ENCODE measurements at regions not wholly inside any gene's neighbourhood (a gene's known extent, or its start where the extent isn't known, plus 50 kb on each side); places are given as distances from the start of the nearest gene placed in this dataset.
A peak's percentile ranks its signal among the peaks of the same experiment; 100 is the strongest.
"Not testable (repeated sequence)": the region's sequence is repeated elsewhere in the genome, so short reads cannot be mapped to it uniquely, and the experiment has no call there.

DNA sequence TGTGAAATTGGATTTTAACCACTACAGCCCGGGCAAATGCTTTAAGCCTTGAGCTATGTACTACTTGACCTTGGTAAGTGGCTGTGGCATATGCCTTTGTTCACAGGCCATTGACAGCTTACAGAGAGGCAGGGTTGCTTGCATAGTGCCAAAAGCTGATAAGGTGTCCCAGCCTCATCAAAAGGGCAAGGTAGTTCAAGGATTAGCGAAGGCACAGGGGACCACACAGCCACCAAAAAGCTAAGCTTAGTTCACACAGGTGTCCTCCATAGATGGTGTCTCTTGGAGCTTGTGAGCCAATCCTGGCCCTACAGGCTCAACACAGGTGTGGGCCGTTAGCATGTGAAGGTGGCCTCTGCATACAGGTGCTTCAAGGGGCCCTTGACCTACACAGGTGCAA, 86.8 kb downstream of the ZNF622 start:
- H3K27ac ChIP-seq (ENCODE audit: low read length), result no peak overlapping the region
- H3K36me3 ChIP-seq (ENCODE audit: insufficient read depth, low read length), result no peaks in the 10 kb centered on the region
- no peaks in the 10 kb centered on the region for H3K79me2 ChIP-seq (ENCODE audit: low read length)
- no peak overlapping the region for H3K9ac ChIP-seq (ENCODE audit: low read length)
- H3K27me3 ChIP-seq (ENCODE audit: low read length), result no peaks in the 10 kb centered on the region
- H4K20me1 ChIP-seq (ENCODE audit: insufficient read depth, low read depth, low read length), result no peaks in the 10 kb centered on the region
- H3K9me3 ChIP-seq (ENCODE audit: low read length), result no peaks in the 10 kb centered on the region
- no peaks in the 10 kb centered on the region for H3K9me2 ChIP-seq (replicated peaks; ENCODE audit: insufficient read depth, low read length)
- H3K4me3 ChIP-seq (ENCODE audit: low read length), result no peak overlapping the region
- DNase-seq, result no peak
- H3K4me1 ChIP-seq (ENCODE audit: low read length), result no peaks in the 10 kb centered on the region
- no peak overlapping the region for H2AFZ ChIP-seq (ENCODE audit: low read length)
- H3K4me2 ChIP-seq (ENCODE audit: low read depth, low read length, poor library complexity, severe bottlenecking), result no peak overlapping the region

DNA sequence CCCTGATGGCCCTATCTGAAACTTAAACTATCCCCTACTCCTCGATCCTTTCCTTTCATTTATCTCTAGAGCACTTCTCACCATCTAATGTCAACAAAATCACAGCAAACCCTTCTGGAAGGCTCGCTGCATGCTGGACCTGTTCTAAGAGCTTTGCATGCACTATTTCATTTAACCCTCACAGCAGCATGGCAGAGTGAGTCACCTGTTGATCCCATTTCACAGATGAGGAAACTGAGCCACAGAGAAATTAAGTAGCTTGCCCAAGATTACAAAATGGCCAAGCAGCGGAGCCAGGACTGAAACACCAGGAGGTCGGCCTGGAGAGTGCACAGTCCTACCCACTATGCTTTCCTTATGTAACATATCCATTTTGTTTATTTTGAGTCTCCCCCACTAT, 93.1 kb downstream of the ZNF622 start:
- no peak overlapping the region for H3K4me2 ChIP-seq (ENCODE audit: low read depth, low read length, poor library complexity, severe bottlenecking)
- no peaks in the 10 kb centered on the region for H3K79me2 ChIP-seq (ENCODE audit: low read length)
- H4K20me1 ChIP-seq (ENCODE audit: insufficient read depth, low read depth, low read length), result no peaks in the 10 kb centered on the region
- H3K9me3 ChIP-seq (ENCODE audit: low read length), result no peaks in the 10 kb centered on the region
- no peaks in the 10 kb centered on the region for H3K4me1 ChIP-seq (ENCODE audit: low read length)
- no peaks in the 10 kb centered on the region for H3K36me3 ChIP-seq (ENCODE audit: insufficient read depth, low read length)
- H2AFZ ChIP-seq (ENCODE audit: low read length), result no peak overlapping the region
- no peak overlapping the region for H3K4me3 ChIP-seq (ENCODE audit: low read length)
- no peaks in the 10 kb centered on the region for H3K27me3 ChIP-seq (ENCODE audit: low read length)
- H3K9ac ChIP-seq (ENCODE audit: low read length), result no peak overlapping the region
- H3K27ac ChIP-seq (ENCODE audit: low read length), result no peak overlapping the region
- H3K9me2 ChIP-seq (replicated peaks; ENCODE audit: insufficient read depth, low read length), result no peaks in the 10 kb centered on the region
- DNase-seq, result no peak

DNA sequence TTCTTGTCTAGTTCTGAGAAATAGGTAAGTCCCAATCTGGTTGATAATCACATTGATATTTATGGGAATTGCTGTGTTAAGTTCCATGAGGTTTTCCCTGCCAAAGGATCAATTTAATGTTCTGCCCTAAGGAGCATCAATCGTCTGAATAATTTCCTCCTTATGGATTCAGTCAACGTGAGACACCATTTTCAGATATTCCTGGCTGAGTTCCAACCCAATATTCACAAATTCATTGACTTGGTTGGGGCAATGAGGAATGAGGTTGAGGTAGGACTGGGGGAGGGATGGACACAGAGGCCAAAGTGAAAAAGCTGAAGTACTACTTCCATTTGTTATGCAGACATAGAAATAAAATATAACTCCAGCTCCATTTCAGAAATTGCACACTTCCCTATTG, 99.1 kb downstream of the ZNF622 start:
- no peak for DNase-seq
- H3K27ac ChIP-seq (ENCODE audit: low read length), result no peak overlapping the region
- H3K9ac ChIP-seq (ENCODE audit: low read length), result no peak overlapping the region
- H3K27me3 ChIP-seq (ENCODE audit: low read length), result no peaks in the 10 kb centered on the region
- H3K9me3 ChIP-seq (ENCODE audit: low read length), result no peaks in the 10 kb centered on the region
- no peak overlapping the region for H3K4me3 ChIP-seq (ENCODE audit: low read length)
- no peak overlapping the region for H2AFZ ChIP-seq (ENCODE audit: low read length)
- no peaks in the 10 kb centered on the region for H3K36me3 ChIP-seq (ENCODE audit: insufficient read depth, low read length)
- H3K79me2 ChIP-seq (ENCODE audit: low read length), result no peaks in the 10 kb centered on the region
- H4K20me1 ChIP-seq (ENCODE audit: insufficient read depth, low read depth, low read length), result no peaks in the 10 kb centered on the region
- H3K4me1 ChIP-seq (ENCODE audit: low read length), result no peaks in the 10 kb centered on the region
- no peak overlapping the region for H3K4me2 ChIP-seq (ENCODE audit: low read depth, low read length, poor library complexity, severe bottlenecking)
- no peaks in the 10 kb centered on the region for H3K9me2 ChIP-seq (replicated peaks; ENCODE audit: insufficient read depth, low read length)

DNA sequence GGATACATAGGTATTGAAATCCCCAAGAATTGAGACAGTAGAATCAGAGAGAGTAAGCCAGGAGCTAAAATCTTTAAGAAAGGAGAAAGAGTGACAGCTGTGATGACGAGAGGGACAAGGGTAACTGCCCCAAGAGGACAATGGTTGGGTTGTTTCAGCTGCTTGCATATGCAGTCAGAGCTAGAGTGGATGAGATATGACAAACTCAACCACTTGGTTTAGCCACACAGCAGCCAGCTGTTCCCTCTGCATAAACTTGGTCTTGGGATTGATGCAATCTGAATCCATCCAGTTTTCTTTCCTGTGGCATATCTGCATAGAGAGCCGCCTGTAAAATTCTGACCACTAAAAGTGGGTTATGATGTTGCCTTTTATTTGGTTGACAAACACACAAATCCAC, 100.7 kb downstream of the ZNF622 start:
- Histone ChIP-seq H3K9ac (ENCODE audit: low read length) (no peak overlapping the region), H2AFZ (ENCODE audit: low read length) (no peak overlapping the region), H3K27ac (ENCODE audit: low read length) (no peak overlapping the region), H3K27me3 (ENCODE audit: low read length) (no peaks in the 10 kb centered on the region), H3K4me3 (ENCODE audit: low read length) (no peak overlapping the region), H3K79me2 (ENCODE audit: low read length) (no peaks in the 10 kb centered on the region), H3K9me2 (replicated peaks; ENCODE audit: insufficient read depth, low read length) (no peaks in the 10 kb centered on the region), H3K4me1 (ENCODE audit: low read length) (no peaks in the 10 kb centered on the region), H3K36me3 (ENCODE audit: insufficient read depth, low read length) (no peaks in the 10 kb centered on the region), H4K20me1 (ENCODE audit: insufficient read depth, low read depth, low read length) (no peaks in the 10 kb centered on the region), H3K9me3 (ENCODE audit: low read length) (no peaks in the 10 kb centered on the region), H3K4me2 (ENCODE audit: low read depth, low read length, poor library complexity, severe bottlenecking) (no peak overlapping the region)
- DNase-seq, result no peak

DNA sequence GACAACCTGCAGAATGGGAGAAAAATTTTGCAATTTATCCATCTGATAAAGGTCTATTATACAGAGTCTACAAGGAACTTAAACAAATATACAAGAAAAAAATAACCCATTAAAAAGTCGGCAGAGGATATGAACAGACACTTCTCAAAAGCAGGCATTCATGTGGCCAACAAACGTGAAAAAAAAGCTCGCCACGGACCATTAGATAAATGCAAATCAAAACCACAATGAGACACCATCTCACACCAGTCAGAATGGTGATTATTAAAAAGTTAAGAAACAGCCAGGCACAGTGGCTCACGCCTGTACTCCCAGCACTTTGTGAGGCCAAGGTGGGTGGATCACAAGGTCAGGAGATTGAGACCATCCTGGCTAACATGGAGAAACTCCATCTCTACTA, 112.2 kb downstream of the ZNF622 start:
- H3K79me2 ChIP-seq (ENCODE audit: low read length); H3K9me3 ChIP-seq (ENCODE audit: low read length); H3K9ac ChIP-seq (ENCODE audit: low read length); H3K36me3 ChIP-seq (ENCODE audit: insufficient read depth, low read length); H2AFZ ChIP-seq (ENCODE audit: low read length); H4K20me1 ChIP-seq (ENCODE audit: insufficient read depth, low read depth, low read length); H3K4me3 ChIP-seq (ENCODE audit: low read length); H3K27ac ChIP-seq (ENCODE audit: low read length); H3K9me2 ChIP-seq (replicated peaks; ENCODE audit: insufficient read depth, low read length); H3K27me3 ChIP-seq (ENCODE audit: low read length); H3K4me1 ChIP-seq (ENCODE audit: low read length): not testable (repeated sequence)
- DNase-seq, result peak; percentile 54
- H3K4me2 ChIP-seq (ENCODE audit: low read depth, low read length, poor library complexity, severe bottlenecking), result peak overlapping the region; percentile 40

DNA sequence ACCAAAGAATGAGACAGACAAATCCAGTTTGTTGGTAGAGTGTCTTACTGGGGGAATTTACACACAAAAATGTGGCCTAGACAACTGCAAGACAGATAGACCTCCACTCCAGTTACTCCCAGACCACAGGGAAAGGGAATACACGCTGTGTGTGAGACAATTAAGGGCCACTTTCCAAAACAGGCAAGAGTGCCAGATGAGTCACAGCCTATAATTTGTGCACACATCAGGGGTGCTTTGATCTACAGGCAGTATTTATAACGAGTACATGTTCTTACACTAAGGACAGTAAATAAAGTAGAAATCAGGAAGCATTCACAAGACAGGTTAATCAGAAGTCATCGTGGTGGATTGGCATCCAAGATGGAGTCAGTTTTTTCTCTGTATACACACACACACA, 114.8 kb downstream of the ZNF622 start:
- Histone ChIP-seq H4K20me1 (ENCODE audit: insufficient read depth, low read depth, low read length) (no peaks in the 10 kb centered on the region), H3K9me3 (ENCODE audit: low read length) (no peaks in the 10 kb centered on the region)

DNA sequence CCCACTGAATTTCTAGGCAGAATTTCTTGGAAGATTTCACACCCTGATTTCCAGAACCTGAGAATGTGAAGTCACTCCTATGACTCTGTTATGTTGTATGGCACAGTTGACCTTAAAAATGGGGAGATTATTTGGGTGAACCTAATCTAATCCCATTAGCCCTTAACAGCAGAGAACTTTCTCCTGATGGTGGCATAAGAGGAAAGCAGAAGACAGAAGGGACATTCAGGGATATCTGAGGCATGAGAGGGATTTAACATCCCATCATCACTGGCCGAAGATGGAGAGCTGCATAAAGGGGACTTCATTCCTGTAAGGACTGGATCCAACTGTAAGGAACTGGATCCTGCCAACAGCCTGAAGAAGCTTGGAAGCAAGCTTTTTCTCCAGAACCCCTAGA, 119.2 kb downstream of the ZNF622 start:
- Histone ChIP-seq H3K9me3 (ENCODE audit: low read length) (no peaks in the 10 kb centered on the region), H4K20me1 (ENCODE audit: insufficient read depth, low read depth, low read length) (no peaks in the 10 kb centered on the region), H3K27ac (ENCODE audit: low read length) (no peak overlapping the region), H3K79me2 (ENCODE audit: low read length) (no peaks in the 10 kb centered on the region), H3K27me3 (ENCODE audit: low read length) (no peaks in the 10 kb centered on the region), H2AFZ (ENCODE audit: low read length) (no peak overlapping the region), H3K4me1 (ENCODE audit: low read length) (no peaks in the 10 kb centered on the region), H3K9me2 (replicated peaks; ENCODE audit: insufficient read depth, low read length) (no peaks in the 10 kb centered on the region), H3K36me3 (ENCODE audit: insufficient read depth, low read length) (no peaks in the 10 kb centered on the region), H3K4me2 (ENCODE audit: low read depth, low read length, poor library complexity, severe bottlenecking) (no peak overlapping the region), H3K9ac (ENCODE audit: low read length) (no peak overlapping the region), H3K4me3 (ENCODE audit: low read length) (no peak overlapping the region)
- no peak for DNase-seq

More for the DNA sequence above, 114.8 kb downstream of the ZNF622 start:
- DNase-seq, result no peak
- H3K4me2 ChIP-seq (ENCODE audit: low read depth, low read length, poor library complexity, severe bottlenecking), result no peak overlapping the region
- H3K9ac ChIP-seq (ENCODE audit: low read length), result no peak overlapping the region
- H3K27me3 ChIP-seq (ENCODE audit: low read length), result no peaks in the 10 kb centered on the region
- H3K79me2 ChIP-seq (ENCODE audit: low read length), result no peaks in the 10 kb centered on the region
- H3K4me1 ChIP-seq (ENCODE audit: low read length), result peaks cover 8% of the 10 kb centered on the region
- H3K27ac ChIP-seq (ENCODE audit: low read length), result no peak overlapping the region
- no peak overlapping the region for H2AFZ ChIP-seq (ENCODE audit: low read length)
- no peak overlapping the region for H3K4me3 ChIP-seq (ENCODE audit: low read length)
- no peaks in the 10 kb centered on the region for H3K9me2 ChIP-seq (replicated peaks; ENCODE audit: insufficient read depth, low read length)
- no peaks in the 10 kb centered on the region for H3K36me3 ChIP-seq (ENCODE audit: insufficient read depth, low read length)

DNA sequence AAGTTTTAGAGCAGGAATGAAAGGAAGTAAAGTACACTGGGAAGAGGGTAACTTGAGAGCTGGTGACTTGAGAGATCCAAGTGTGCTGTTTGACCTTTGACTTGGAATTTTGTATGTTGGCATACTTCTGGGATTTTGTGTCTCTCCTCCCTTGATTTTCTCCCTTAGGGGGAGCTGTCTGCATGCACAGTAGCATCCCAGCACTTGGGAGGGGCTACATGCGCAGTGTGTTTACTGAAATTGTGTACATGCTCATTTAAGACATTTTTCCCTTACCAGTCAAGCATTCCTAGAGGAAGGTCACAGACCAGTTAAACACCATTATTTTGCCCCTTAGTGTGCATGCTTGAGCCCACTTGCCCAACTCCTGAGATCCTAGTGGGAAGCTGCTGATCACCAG, 120.1 kb downstream of the ZNF622 start:
- no peak overlapping the region for H3K4me2 ChIP-seq (ENCODE audit: low read depth, low read length, poor library complexity, severe bottlenecking)
- H3K9ac ChIP-seq (ENCODE audit: low read length), result no peak overlapping the region
- no peak overlapping the region for H3K4me3 ChIP-seq (ENCODE audit: low read length)
- H3K27me3 ChIP-seq (ENCODE audit: low read length), result no peaks in the 10 kb centered on the region
- no peaks in the 10 kb centered on the region for H3K4me1 ChIP-seq (ENCODE audit: low read length)
- no peaks in the 10 kb centered on the region for H4K20me1 ChIP-seq (ENCODE audit: insufficient read depth, low read depth, low read length)
- H3K36me3 ChIP-seq (ENCODE audit: insufficient read depth, low read length), result no peaks in the 10 kb centered on the region
- H3K9me2 ChIP-seq (replicated peaks; ENCODE audit: insufficient read depth, low read length), result no peaks in the 10 kb centered on the region
- no peaks in the 10 kb centered on the region for H3K9me3 ChIP-seq (ENCODE audit: low read length)
- no peak for DNase-seq
- H3K79me2 ChIP-seq (ENCODE audit: low read length), result no peaks in the 10 kb centered on the region
- H2AFZ ChIP-seq (ENCODE audit: low read length), result no peak overlapping the region
- H3K27ac ChIP-seq (ENCODE audit: low read length), result no peak overlapping the region

DNA sequence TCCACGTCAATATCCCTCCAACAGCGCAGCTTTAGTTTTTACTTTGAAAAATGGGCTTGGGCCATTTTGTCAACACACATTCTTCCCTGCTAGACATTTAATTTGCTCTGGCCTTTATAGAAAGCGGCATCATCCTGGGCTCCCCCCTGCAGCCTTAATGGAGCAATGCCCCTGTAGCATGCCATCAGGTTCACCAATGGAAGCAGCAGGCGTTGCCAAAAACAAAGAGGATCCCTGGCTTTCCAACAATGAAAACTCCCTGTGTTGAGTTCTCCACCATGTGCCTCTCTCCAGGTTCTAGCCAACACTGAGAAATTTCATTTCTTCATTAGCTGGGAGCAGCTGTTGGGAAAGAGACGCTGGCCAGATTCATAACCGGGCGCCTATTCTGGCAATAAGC, 139.5 kb downstream of the ZNF622 start:
- no peak overlapping the region for H2AFZ ChIP-seq (ENCODE audit: low read length)
- H3K27ac ChIP-seq (ENCODE audit: low read length), result no peak overlapping the region
- no peaks in the 10 kb centered on the region for H3K27me3 ChIP-seq (ENCODE audit: low read length)
- H3K4me3 ChIP-seq (ENCODE audit: low read length), result no peak overlapping the region
- no peaks in the 10 kb centered on the region for H3K4me1 ChIP-seq (ENCODE audit: low read length)
- H4K20me1 ChIP-seq (ENCODE audit: insufficient read depth, low read depth, low read length), result no peaks in the 10 kb centered on the region
- no peaks in the 10 kb centered on the region for H3K36me3 ChIP-seq (ENCODE audit: insufficient read depth, low read length)
- H3K9me2 ChIP-seq (replicated peaks; ENCODE audit: insufficient read depth, low read length), result no peaks in the 10 kb centered on the region
- no peak for DNase-seq
- no peaks in the 10 kb centered on the region for H3K9me3 ChIP-seq (ENCODE audit: low read length)
- H3K9ac ChIP-seq (ENCODE audit: low read length), result no peak overlapping the region
- H3K79me2 ChIP-seq (ENCODE audit: low read length), result no peaks in the 10 kb centered on the region
- no peak overlapping the region for H3K4me2 ChIP-seq (ENCODE audit: low read depth, low read length, poor library complexity, severe bottlenecking)

All from Karpas-422 (cell line).